Spleen (tissue), 7 donors: ENCODE measurements at regions not wholly inside any gene's neighbourhood (a gene's known extent, or its start where the extent isn't known, plus 50 kb on each side); places are given as distances from the start of the nearest gene placed in this dataset.

Experiments used
- CTCF ChIP-seq, 11 experiments: fragments of 200-600 bp in 7 of 11; fragments of 450-650 bp in 4 of 11; sonication (generic) in 4 of 11; IDR thresholded peaks in 8 of 11; conservative IDR thresholded peaks in 3 of 11; 1 replicate in 7 of 11; 2 replicates in 4 of 11; pipeline versions ENCODE4 v1.4.0 to v1.8.0; 2016 to 2021; ENCODE audit warnings: antibody characterized with exemption in 11 of 11, inconsistent platforms in 4 of 11, mild to moderate bottlenecking in 1 of 11
- POLR2A ChIP-seq, 3 donors: fragments of 450-650 bp; IDR thresholded peaks; one replicate each; pipeline ENCODE4 v1.5.1; 2017; ENCODE audit warnings: antibody characterized with exemption in 3 of 3, mild to moderate bottlenecking in 1 of 3
- POLR2AphosphoS5 ChIP-seq, 3 donors: sonication (generic); formaldehyde crosslinking; IDR thresholded peaks; one replicate each; pipeline ENCODE4 v1.5.1; 2017; ENCODE audit warnings: antibody characterized with exemption in 3 of 3
- donor health status: DM: no; HTN: no; CAD: no; lungs with moderate emphysema.
- donor health status: DM: no; HTN: no; CAD: no.
- donor health status: DM: no; HTN: no; CAD: no.

DNA sequence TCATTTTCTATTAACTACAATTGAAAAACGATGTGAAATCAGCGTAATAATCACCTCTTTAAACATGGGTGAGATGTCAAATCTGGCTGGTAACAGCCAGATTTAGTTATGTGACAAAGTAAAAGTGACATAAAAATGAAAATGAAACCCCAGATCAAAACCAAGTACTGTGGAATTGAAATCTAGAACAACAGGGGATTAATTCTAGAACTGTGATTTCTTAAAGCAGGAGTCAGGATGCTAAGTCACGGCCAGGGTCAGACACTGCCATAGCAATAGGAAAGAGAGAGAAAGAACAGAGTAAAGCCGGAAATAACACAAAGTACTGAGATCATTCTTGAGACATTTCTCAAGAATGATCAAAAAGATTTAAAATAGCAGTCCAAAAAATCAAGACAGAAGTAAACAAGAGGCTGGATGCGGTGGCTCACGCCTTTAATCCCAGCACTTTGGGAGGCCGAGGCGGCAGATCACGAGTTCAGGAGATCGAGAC lies 1183.7 kb upstream of the NXPH2 start:
- TF ChIP-seq POLR2AphosphoS5 (IDR thresholded peaks at IDR 0.05): no peak
- TF ChIP-seq CTCF (IDR thresholded peaks at IDR 0.05 in 8 of 11, conservative IDR thresholded peaks at IDR 0.05 in 3 of 11): no peak
- TF ChIP-seq POLR2A (IDR thresholded peaks at IDR 0.05): no peak
